SH-SY5Y (cell line): ENCODE measurements at regions not wholly inside any gene's neighbourhood (a gene's known extent, or its start where the extent isn't known, plus 50 kb on each side); places are given as distances from the start of the nearest gene placed in this dataset.

Experiments used
- GATA2 ChIP-seq: IDR thresholded peaks from 2 replicates; pipeline ENCODE4 v1.6.1; 2011; ENCODE audit warnings: mild to moderate bottlenecking, low read depth, low read length
- GATA3 ChIP-seq: IDR thresholded peaks from 2 replicates; pipeline ENCODE4 v1.6.1; 2011; ENCODE audit warnings: low read depth, mild to moderate bottlenecking, low read length, moderate library complexity

DNA sequence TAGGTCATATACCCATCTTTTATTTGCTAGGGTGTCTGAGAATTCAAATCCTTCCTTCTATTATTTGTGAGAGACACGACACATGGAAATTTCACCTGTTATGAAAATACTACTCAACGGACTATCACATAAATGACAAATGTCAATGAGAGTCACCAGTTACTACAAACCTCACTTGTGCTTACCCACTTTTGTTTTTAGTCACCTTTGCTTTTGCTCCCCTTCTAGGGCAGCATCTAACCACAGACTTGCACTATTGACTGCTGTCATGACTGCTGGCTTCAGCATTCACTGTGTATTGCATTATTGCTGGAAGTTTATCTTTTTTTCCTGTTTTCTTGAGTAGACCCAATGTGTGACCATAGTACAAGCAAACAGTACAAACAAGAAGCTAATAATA is 1048.0 kb downstream of the PLA2G4A start:
- TF ChIP-seq GATA3 = no peak
- no peak for TF ChIP-seq GATA2

DNA sequence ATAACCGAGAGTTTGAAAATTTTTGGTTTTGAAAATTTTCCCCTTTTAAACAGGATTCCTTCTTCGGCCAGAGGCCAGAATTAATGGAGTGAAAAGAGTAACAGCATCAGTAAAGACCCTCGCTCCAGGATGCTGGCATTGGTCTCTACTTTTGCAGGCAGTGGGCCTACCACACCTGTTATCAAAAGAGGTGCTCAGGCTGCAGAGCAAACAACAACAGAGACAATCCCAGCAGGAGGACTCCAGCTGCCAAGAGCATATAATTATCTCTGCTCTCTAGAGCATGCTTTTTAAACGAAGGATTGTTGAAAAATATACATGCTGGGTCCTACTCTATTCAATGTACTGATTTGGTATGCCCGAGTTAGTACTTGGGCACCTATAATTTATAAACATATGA is 1048.5 kb downstream of the PLA2G4A start:
- TF ChIP-seq GATA2 (no peak), GATA3 (no peak)

DNA sequence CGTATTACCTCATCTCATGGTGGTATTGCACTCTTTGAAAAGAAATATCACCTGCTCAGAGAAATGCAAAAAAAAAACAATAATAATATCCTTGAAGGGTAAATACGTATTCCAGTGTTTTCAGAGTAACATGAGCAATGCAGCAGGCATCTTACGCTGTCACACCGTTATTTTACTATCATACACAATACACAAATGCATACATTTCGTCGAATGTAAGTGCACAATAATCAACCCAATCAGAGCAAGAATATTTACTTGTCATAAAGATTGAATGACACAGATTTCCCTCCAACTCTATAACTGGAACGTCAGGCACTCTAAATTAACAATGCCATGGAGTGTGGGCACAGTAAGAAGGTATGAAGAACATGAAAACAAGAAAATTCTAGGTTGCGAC is 1050.1 kb downstream of the PLA2G4A start:
- TF ChIP-seq GATA3 (no peak), GATA2 (no peak)

DNA sequence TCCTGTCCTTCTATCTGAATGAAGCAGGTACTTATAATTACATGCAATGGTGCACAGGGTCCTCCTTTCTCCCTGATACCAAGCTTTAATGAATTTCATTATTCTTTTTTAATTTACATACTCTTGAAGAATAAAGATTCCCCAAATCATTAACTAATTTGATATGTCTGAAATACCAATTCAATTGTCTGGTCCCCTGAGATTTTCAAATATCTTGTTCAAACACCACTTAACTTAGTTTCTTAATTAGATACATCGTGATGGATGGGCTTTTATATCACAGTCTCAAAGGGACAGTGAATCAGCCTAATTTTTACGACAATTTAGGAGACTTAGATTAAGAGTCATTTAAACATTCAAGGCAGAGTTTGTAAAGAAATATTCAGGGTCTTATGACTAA is 1054.6 kb downstream of the PLA2G4A start:
- TF ChIP-seq GATA3 (no peak), GATA2 (no peak)

DNA sequence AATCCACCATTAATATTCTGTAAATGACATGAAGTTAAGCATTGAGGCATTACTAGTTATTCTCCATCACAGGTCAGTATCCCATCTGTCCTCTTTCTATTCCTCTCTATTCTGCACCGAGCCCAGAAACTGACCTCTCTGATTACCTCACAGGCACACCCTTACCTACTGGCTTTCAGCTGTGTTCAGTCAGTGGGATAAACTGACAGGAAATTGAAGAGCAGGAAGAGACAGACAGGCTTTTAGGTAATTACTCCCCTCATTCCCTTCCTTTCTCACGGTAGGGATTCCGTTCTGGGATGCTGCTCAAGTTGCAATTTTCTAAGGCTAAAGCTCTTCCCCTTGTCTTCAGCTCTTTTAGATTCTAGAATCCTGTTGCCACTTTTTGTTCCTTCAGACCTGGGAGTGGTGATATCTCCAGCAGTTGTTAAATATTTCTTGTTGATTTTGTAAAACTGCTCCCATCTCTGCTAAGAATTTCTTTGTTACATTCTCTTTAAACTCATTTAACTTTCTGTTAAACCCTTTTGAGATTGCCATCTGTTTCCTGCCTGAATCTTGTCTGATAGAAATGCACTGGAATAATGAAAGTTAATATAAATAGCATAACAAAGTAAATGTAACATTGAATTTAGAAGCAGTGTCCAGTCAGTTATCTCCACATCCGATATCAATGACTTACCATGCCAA is 1063.4 kb downstream of the PLA2G4A start:
- TF ChIP-seq GATA2 = no peak

- TF ChIP-seq GATA3 (no peak), GATA2 (no peak)
These were observed 1063.9 kb downstream of the PLA2G4A start for GRCh38 chr1:187892683-187893039.

- TF ChIP-seq GATA2 = no peak
- TF ChIP-seq GATA3 = no peak
These were observed 1064.7 kb downstream of the PLA2G4A start for GRCh38 chr1:187893471-187893870.

DNA sequence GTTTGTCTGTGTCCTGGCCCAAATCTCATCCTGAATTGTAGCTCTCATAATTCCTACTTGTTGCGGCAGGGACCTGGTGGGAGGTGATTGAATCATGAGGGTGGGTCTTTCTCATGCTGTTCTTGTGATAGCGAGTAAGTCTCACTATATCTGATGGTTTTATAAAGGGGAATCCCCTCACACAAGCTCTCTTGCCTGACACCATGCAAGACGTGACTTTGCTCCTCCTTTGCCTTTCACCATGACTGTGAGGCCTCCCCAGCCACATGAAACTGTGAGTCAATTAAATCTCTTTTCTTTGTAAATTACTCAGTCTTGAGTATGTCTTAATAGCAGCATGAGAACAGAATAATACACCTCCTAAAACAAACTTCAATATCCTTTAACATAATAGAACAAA is 1065.6 kb downstream of the PLA2G4A start:
- TF ChIP-seq GATA3 (no peak), GATA2 (no peak)

DNA sequence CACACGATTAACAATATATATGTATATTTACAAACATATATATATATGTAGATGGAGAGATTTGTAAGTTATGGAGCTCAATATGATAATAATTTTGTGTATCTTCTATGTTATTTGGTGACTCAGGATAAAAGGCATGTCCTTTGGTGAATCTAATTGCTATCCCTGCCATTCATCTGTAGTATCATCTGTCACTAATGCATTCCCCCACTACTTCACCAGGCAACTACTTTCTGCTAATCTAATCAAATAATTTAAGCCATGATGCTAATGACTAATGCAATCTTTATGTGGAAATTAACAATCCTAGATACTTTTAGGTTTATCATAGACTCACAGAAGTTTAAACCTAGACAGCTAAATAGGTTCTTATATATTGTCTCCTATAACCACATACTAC is 1074.5 kb downstream of the PLA2G4A start:
- TF ChIP-seq GATA2 (no peak), GATA3 (no peak)

DNA sequence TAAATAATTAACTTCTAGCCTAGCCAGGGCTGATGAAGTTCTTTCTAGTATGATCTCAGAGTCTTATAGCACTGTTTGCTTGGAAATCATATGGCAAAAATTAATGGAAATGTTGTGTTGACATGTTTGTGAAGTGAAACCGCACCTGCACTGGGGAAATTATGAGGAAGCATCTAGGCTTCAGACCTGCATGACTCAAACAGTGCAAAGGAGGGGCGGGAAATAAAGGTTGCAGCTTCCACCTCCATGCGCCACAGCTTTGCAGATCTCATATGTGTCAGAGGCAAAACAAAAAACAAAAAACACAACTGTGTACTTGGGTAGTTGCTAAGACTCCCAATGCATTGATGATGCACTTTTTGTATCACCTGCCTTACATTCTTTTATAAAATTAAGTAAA is 1080.6 kb downstream of the PLA2G4A start:
- no peak for TF ChIP-seq GATA2
- no peak for TF ChIP-seq GATA3

GRCh38 chr1:187911820-187912219 is 1083.1 kb downstream of the PLA2G4A start:
- peak; percentile 57 for TF ChIP-seq GATA2
- peak; percentile 69 for TF ChIP-seq GATA3

GRCh38 chr1:187920976-187921375 is 1092.2 kb downstream of the PLA2G4A start:
- TF ChIP-seq GATA2 (no peak), GATA3 (no peak)

- TF ChIP-seq GATA3 (no peak), GATA2 (no peak)
These were observed 1092.7 kb downstream of the PLA2G4A start for GRCh38 chr1:187921426-187921825.

- TF ChIP-seq GATA2 = no peak
- TF ChIP-seq GATA3 = no peak
These were observed 1093.5 kb downstream of the PLA2G4A start for GRCh38 chr1:187922255-187922654.

GRCh38 chr1:187924252-187924651 is 1095.5 kb downstream of the PLA2G4A start:
- TF ChIP-seq GATA3 = no peak
- TF ChIP-seq GATA2 = no peak

GRCh38 chr1:187928288-187928687 is 1099.5 kb downstream of the PLA2G4A start:
- TF ChIP-seq GATA2 = no peak
- TF ChIP-seq GATA3 = no peak
